Hematopoietic multipotent progenitor cell treated with erythropoietin and hydrocortisone succinate and interleukin-3 and kit ligand, for 6 days (in vitro differentiated cells): ENCODE measurements at regions not wholly inside any gene's neighbourhood (a gene's known extent, or its start where the extent isn't known, plus 50 kb on each side); places are given as distances from the start of the nearest gene placed in this dataset.
"Not testable (repeated sequence)": the region's sequence is repeated elsewhere in the genome, so short reads cannot be mapped to it uniquely, and the experiment has no call there.

Source experiments
- DNase-seq: peaks from one replicate; pipeline ENCODE4 v3.0.0-alpha.2; 2015

- DNase-seq = peak; percentile 21
Observed at GRCh38 chr5:120817044-120817985, 353.2 kb downstream of the PRR16 start.

GRCh38 chr5:120818128-120818527, 354.0 kb downstream of the PRR16 start:
- DNase-seq = no peak

GRCh38 chr5:120823328-120823727, 359.2 kb downstream of the PRR16 start:
- no peak for DNase-seq

GRCh38 chr5:120831646-120832045, 367.5 kb downstream of the PRR16 start:
- DNase-seq = not testable (repeated sequence)

- DNase-seq = no peak
Observed at GRCh38 chr5:120841830-120842229, 377.7 kb downstream of the PRR16 start.

GRCh38 chr5:120843390-120843980, 379.4 kb downstream of the PRR16 start:
- DNase-seq = no peak

- DNase-seq = no peak
Observed at GRCh38 chr5:120848883-120849282, 384.8 kb downstream of the PRR16 start.

GRCh38 chr5:120852222-120852860, 388.2 kb downstream of the PRR16 start:
- DNase-seq = no peak

GRCh38 chr5:120866997-120867396, 402.9 kb downstream of the PRR16 start:
- no peak for DNase-seq

- DNase-seq = peak; percentile 4
Observed at GRCh38 chr5:120869831-120870230, 405.7 kb downstream of the PRR16 start.

- no peak for DNase-seq
Observed at GRCh38 chr5:120872297-120872696, 408.2 kb downstream of the PRR16 start.

- DNase-seq = no peak
Observed at GRCh38 chr5:120873083-120873482, 409.0 kb downstream of the PRR16 start.

GRCh38 chr5:120874081-120874862, 410.2 kb downstream of the PRR16 start:
- DNase-seq = no peak

GRCh38 chr5:120882038-120882775, 418.1 kb downstream of the PRR16 start:
- no peak for DNase-seq

- DNase-seq = no peak
Observed at GRCh38 chr5:120886351-120886860, 422.3 kb downstream of the PRR16 start.

GRCh38 chr5:120895660-120896059, 431.6 kb downstream of the PRR16 start:
- no peak for DNase-seq

GRCh38 chr5:120901199-120901598, 437.1 kb downstream of the PRR16 start:
- peak; percentile 7 for DNase-seq

GRCh38 chr5:120907953-120908352, 443.9 kb downstream of the PRR16 start:
- no peak for DNase-seq

GRCh38 chr5:120910629-120911028, 446.5 kb downstream of the PRR16 start:
- no peak for DNase-seq

GRCh38 chr5:120913396-120913795, 449.3 kb downstream of the PRR16 start:
- no peak for DNase-seq

- DNase-seq = no peak
Observed at GRCh38 chr5:120917214-120917758, 453.2 kb downstream of the PRR16 start.

GRCh38 chr5:120919017-120919416, 454.9 kb downstream of the PRR16 start:
- no peak for DNase-seq
